Amniotic stem cell (primary cell): ENCODE measurements at regions not wholly inside any gene's neighbourhood (a gene's known extent, or its start where the extent isn't known, plus 50 kb on each side); places are given as distances from the start of the nearest gene placed in this dataset.
"Not testable (repeated sequence)": the region's sequence is repeated elsewhere in the genome, so short reads cannot be mapped to it uniquely, and the experiment has no call there.

ENCODE experiments used
- DNase-seq: peaks from one replicate; lab custom pipeline; 2025; lab: John Stamatoyannopoulos, UW

DNA sequence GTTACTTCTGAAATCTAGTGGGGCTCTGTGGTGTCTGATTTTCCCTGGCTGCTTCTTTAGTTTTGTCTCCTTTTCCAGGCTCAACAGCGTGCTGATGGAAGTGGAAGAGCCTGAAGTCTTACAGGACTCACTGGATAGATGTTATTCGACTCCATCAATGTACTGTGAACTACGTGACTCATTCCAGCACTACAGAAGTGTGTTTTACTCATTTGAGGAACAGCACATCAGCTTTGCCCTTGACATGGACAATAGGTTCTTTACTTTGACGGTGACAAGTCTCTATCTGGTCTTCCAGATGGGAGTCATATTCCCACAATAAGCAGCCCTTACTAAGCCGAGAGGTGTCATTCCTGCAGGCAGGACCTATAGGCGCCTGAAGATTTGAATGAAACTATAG lies 51.1 kb downstream of the NBPF8 start:
- DNase-seq, result not testable (repeated sequence)

DNA sequence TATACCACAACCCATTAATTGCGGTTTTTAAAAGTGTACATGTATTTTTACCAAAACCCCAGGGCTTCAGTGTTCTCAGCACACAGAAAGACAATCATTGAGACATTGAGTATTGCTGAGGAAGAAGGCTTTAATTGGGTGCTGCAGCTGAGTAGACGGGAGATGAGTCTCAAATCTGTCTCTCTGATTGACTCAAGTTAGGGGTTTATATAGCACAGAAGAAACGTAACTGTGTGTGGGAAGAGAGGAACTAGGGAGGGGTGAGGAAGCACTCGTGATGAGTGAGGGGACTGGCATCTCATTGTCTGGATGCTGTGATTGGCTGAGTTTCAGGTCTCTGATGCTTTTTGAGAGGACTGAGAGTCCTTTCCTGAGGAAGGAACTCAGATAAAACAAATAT lies 62.8 kb downstream of the NBPF8 start:
- not testable (repeated sequence) for DNase-seq

DNA sequence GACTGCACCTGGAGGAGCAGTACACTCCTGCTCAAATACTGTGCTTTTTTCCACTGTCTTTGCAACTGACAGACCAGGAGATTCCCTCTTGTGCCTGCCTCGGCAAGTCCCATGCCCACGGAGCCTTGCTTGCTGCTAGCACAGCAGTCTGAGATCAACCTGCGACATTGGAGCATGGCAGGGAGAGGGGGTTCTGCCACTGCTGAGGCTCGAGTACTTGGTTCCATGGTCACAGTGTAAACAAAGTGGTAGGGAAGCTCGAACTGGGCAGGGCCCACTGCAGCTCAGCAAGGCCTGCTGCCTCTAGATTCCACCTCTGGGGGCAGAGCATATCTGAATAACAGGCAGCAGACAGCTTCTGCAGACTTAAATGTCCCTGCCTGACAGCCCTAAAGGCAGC lies 63.6 kb downstream of the NBPF8 start:
- DNase-seq, result not testable (repeated sequence)

GRCh38 chr1:120487542-120487941 lies 72.7 kb downstream of the NBPF8 start:
- not testable (repeated sequence) for DNase-seq

- not testable (repeated sequence) for DNase-seq
Observed at GRCh38 chr1:120489217-120489616, 74.4 kb downstream of the NBPF8 start.

GRCh38 chr1:120497145-120497544 lies 82.3 kb downstream of the NBPF8 start:
- DNase-seq, result not testable (repeated sequence)

DNA sequence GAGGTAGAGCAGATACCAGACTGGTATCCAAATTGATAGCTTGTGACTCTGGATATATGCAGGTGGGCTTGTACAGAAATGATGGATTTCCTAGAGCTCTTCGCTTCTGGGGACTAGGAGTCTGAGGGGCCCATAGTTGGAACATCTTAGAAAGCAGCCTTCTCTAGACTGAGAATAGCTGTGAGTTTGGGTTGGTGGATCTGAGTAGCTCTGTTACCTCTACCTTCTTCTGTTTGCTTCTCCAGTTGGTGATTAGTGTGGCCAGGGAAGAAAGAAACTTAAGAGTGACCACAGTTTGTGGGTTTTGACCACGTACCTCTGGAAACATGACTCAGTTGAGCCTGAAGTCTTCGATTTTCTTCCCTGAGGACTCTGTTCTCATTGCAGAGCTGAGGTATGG lies 88.4 kb downstream of the NBPF8 start:
- DNase-seq, result not testable (repeated sequence)

DNA sequence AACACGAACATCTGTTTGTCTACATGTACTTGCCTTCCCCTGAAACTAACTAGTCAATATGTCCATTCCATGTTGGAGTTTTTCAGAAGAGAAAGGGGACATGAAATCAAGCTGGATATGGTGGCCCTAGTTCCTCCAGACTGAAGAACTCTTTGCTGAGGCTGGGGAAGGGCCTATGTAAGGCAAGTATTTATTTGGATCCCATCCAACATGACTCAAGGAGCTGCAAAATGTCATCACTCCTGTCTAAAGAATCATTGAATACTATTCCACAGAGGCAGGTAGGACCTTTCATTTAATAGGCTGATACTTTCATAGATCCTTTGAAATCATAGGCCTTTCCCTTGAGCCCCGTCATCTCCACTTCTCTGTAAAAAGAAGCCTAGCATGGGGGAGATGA lies 91.5 kb downstream of the NBPF8 start:
- not testable (repeated sequence) for DNase-seq

GRCh38 chr1:120508351-120508750 lies 93.5 kb downstream of the NBPF8 start:
- DNase-seq, result not testable (repeated sequence)

DNA sequence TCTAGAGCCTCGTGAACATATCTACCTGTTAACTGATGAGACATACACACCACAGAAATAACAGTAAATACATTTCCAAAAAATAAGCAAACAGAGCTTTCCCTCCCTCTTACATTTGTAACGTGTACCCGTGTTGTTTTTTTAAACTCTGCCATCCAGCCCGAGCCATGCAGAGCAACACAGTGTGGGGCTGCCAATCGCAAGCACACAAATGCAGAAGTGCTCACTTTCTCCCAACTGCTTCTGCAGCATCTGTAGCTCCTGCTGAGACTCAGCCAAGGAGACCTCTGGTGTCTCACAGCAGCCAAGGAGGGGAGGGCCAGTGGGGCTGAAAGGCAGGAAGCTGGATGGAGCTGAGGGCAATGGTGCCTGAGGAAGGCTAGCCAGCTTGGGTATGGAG lies 94.4 kb downstream of the NBPF8 start:
- DNase-seq, result not testable (repeated sequence)

DNA sequence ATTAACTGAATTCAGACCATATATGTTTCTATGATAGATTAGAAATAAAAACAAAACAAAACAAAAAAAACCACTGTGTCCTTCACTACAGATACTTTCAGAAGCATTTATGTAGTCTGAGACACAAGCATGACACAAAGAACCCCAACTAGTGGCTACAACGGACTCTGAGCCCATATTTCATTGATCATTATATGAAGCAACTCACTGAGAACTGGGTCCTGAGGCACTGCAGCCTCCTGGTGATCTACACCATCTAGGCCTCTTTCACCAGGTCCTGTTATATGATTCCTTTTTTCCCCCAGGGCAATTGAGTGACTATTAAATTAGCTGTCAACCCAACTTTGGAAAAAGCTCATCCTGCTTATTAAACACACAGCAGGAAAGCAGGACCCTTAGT lies 98.3 kb downstream of the NBPF8 start:
- DNase-seq, result not testable (repeated sequence)

DNA sequence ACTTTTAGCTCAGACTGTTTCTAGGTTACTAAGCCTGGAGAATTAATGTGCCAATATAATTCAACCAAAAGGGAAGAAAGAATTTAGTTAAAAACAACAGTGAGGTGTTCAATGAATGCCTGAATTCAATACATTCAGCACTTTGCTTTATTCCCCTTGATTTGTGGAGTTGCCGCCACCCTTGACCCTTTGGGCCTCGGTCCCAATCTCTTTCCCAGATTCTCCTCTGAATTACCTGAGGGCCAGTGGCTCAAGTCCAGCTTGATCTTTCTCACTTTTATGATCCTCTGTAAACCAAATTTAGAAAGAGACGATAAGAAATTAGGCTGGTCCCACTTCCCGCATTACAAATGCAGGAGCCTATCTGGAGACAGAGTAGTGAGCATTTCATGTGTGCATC lies 98.7 kb downstream of the NBPF8 start:
- DNase-seq, result not testable (repeated sequence)

DNA sequence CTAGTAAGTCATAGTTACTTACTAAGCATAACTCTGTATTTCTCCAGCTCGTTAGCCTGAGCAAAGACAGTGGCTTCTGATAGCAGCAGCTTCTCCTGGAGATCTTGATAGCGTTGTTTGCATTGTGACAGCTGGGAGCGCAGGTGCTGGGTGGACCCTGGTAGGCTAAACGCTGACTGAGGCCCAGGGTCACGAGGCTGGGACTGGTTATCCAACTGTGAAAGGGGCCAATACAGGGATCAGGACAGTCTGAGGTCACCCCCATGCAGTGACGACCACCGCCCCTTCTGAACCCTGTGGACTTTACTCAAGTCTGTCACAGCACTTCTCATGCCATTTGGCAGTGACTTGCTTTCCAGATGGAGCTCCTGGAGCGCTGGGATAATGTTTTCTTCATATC lies 104.4 kb downstream of the NBPF8 start:
- DNase-seq, result not testable (repeated sequence)

GRCh38 chr1:120524416-120524815 lies 109.6 kb downstream of the NBPF8 start:
- DNase-seq, result not testable (repeated sequence)

DNA sequence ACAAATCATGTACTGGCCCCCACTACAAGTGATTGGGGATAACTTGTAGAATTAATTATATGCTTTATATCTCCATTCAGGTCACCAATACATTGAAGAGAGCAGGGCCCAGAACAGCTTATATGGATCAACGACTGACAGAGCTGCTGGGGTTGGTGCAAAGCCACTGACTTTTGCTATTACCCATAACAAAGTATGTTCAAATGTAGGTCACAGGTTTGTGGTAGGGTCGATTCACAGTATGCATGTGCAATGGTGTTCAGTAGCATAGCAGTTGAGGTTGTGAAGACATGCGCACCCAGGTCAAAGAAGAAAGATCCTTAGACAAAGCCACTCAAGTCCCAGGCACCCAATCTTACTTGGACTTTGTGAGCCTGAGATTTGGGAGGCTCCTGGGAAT lies 110.6 kb downstream of the NBPF8 start:
- not testable (repeated sequence) for DNase-seq

DNA sequence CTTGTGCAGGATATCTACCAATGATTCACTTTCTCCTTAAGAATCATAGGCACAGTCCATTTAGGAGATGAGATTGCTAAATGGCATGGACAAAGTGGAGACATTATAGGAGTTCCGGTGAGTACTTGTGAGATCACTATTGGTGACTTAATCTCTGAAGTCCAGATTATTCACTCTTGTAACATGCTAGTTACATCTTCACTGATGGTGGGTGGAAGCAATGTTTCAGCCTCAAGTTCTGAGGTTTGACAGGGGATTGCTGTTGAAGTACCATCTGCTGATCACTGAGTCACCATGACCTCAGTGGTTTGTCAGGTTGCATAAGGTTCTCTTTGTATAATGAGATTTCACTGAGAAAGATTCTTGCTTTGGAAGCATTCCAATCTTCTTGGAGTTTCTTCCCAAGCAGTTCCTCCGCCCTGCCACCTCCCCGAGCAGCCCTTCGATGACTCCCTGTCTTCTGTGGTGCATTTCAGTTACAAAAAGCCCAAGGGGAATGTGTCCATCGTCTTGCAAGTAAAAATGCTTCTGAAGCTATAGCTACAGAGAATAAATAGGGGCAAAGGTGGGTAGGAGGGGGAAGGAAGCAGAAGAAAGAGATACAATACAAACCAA lies 114.7 kb downstream of the NBPF8 start:
- not testable (repeated sequence) for DNase-seq

GRCh38 chr1:120531455-120531854 lies 116.6 kb downstream of the NBPF8 start:
- not testable (repeated sequence) for DNase-seq

DNA sequence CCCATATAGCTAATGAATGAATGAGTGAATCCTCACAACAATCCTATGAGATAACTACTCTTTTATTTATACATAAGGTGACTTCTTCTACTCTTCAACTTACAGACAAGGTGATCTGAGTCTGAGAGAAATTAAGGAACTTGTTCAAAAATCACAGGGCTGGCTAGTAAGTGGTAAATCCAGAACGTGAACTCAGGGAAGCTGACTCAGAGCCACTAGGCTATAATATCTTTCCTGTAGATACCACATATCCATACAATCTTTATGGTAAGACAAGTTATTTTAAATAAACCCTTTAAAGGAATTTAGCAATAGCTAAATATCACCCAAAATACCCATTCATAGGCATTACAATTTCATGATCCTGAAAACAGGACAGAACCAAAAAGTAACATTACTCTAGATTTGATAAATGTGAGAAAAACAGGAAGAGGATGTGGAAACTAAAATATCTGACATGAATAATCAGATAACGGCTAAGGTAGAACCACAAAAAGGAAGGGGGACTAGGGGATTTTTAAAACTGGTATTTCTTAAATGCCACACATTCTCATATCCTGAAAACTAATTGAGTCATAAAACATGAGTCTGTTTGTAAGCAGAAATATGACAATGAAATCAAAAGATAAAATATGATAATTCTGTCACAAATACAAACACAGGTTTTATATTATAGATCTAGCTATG lies 119.7 kb downstream of the NBPF8 start:
- DNase-seq, result not testable (repeated sequence)

- DNase-seq, result not testable (repeated sequence)
Observed at GRCh38 chr1:120535052-120535451, 120.2 kb downstream of the NBPF8 start.

- not testable (repeated sequence) for DNase-seq
Observed at GRCh38 chr1:120541394-120541793, 126.6 kb downstream of the NBPF8 start.

DNA sequence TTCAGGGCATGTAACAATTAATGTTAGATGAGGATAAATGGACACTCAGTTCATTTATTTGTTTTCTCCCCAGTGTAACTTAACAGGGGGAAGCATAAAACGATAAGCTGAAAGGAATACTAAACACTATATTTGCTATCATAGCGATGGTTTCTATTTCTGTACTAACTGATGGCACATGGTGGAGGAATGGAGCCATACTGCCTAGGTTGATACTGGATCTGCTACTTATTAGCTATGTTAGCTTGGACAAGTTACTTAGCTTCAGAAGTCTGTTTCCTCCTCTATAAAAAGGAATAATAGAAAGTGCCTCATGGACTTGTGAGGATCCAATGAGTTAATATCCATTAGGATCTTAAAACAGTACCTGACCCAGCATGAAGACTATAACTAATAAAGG lies 127.5 kb downstream of the NBPF8 start:
- DNase-seq, result not testable (repeated sequence)

GRCh38 chr1:120542940-120543339 lies 128.1 kb downstream of the NBPF8 start:
- not testable (repeated sequence) for DNase-seq

GRCh38 chr1:120544434-120544833 lies 129.6 kb downstream of the NBPF8 start:
- DNase-seq, result not testable (repeated sequence)

DNA sequence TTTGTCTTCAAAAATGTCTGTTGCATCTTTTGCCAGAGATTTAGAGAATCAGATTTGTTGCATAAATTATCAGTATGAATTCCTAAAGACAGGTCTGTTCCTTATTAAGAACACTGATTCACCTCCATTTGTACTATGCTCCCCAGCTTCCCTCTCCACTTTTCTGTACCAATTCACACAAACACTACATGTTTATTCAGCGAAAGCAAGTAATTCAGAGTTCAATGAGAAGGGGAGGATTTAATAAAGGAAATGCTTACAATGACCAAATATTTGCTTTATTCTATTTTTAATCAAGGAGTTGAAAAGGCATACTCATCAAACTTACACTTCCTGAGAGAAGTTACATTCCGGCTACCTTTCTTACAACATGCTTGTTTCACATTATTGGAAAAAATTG lies 135.5 kb downstream of the NBPF8 start:
- DNase-seq, result not testable (repeated sequence)
